HCT116 (cell line): ENCODE measurements at regions not wholly inside any gene's neighbourhood (a gene's known extent, or its start where the extent isn't known, plus 50 kb on each side); places are given as distances from the start of the nearest gene placed in this dataset.

Experiments
- ATAC-seq: fragments of 200-7000 bp; cut with Tn5 transposase; 2 replicates; pipeline ENCODE4 v1.9.1; 2020; ENCODE audit warnings: mild to moderate bottlenecking, moderate library complexity
- BruUV-seq: library from RNA; stranded (reverse); fragments of 400-500 nt; replicated peaks from 2 replicates; lab custom pipeline; 2021; lab: Mats Ljungman, UMichigan
- CTCF ChIA-PET: fragments of 300-600 bp; sonication (Branson Sonifier 250); formaldehyde crosslinking; loops from one replicate; lab custom pipeline; 2021; ENCODE audit warnings: antibody characterized with exemption; lab: Charles Lee
- POLR2A ChIA-PET: fragments of 300-600, 350-600 bp; sonication (Branson Sonifier 250); formaldehyde crosslinking; loops from one replicate; lab custom pipeline; 2021; ENCODE audit warnings: antibody characterized with exemption; lab: Charles Lee
- RAD21 ChIA-PET, 2 experiments: fragments of 300-600 bp; sonication (Branson Sonifier 250); formaldehyde crosslinking; loops; one replicate each; lab custom pipeline; 2023; ENCODE audit warnings: low total read pairs in 2 of 2; ENCODE audit not compliant: uncharacterized antibody in 2 of 2, unreplicated experiment in 2 of 2, low non-redundant PET in 1 of 2; lab: Charles Lee
- DNase-seq: peaks from one replicate; pipeline ENCODE4 v3.0.0-alpha.2; 2010; ENCODE audit warnings: low read depth, low spot score
- H2AFZ ChIP-seq: fragments of 200-600 bp; shearing (Covaris generic), sonication (generic); 2 replicates; pipeline ENCODE4 v1.6.1; 2017; ENCODE audit warnings: low read depth, mixed run types, mixed read lengths, antibody characterized with exemption, low read length; ENCODE audit not compliant: poor library complexity, severe bottlenecking
- H3K27ac ChIP-seq: 2 replicates; pipeline ENCODE4 v1.5.1; 2012; ENCODE audit warnings: low read depth, low read length
- H3K27me3 ChIP-seq: fragments of 200-600 bp; sonication (generic); 2 replicates; pipeline ENCODE4 v1.6.1; 2016; ENCODE audit warnings: mixed run types, low read length, mixed read lengths; ENCODE audit not compliant: insufficient read depth
- H3K36me3 ChIP-seq, 2 experiments: fragments of 200-500 bp in 1 of 2; fragments of 200-600 bp in 1 of 2; sonication (Bioruptor generic) in 1 of 2; sonication (generic) in 1 of 2; 2 replicates each; pipeline versions ENCODE4 v1.5.1 to v1.6.1; 2014 to 2016; ENCODE audit warnings: low read length in 2 of 2, inconsistent platforms in 1 of 2, mixed read lengths in 1 of 2, mixed run types in 1 of 2; ENCODE audit not compliant: insufficient read depth in 2 of 2, control insufficient read depth in 1 of 2
- H3K4me1 ChIP-seq, 2 experiments: fragments of 200-600 bp in 1 of 2; sonication (generic) in 1 of 2; 2 replicates each; pipeline versions ENCODE4 v1.5.1 to v1.6.1; 2012 to 2017; ENCODE audit warnings: low read length in 2 of 2, inconsistent platforms in 1 of 2, mild to moderate bottlenecking in 1 of 2, mixed read lengths in 1 of 2, mixed run types in 1 of 2, moderate library complexity in 1 of 2; ENCODE audit not compliant: insufficient read depth in 2 of 2, control insufficient read depth in 1 of 2
- H3K4me2 ChIP-seq: fragments of 200-600 bp; sonication (generic); 2 replicates; pipeline ENCODE4 v1.6.1; 2017; ENCODE audit warnings: mixed run types, low read length, mixed read lengths
- H3K4me3 ChIP-seq, 2 experiments: fragments of 200-600 bp in 1 of 2; sonication (generic) in 1 of 2; replicated peaks in 1 of 2; 2 replicates each; pipeline ENCODE4 v1.5.1; 2011 to 2016; ENCODE audit warnings: low read length in 2 of 2, control low read depth in 1 of 2, low read depth in 1 of 2, mild to moderate bottlenecking in 1 of 2, mixed read lengths in 1 of 2, mixed run types in 1 of 2
- H3K79me2 ChIP-seq: fragments of 200-600 bp; sonication (generic); 2 replicates; pipeline ENCODE4 v1.6.1; 2017; ENCODE audit warnings: mild to moderate bottlenecking, mixed run types, low read length, moderate library complexity, mixed read lengths; ENCODE audit not compliant: insufficient read depth
- H3K9ac ChIP-seq: fragments of 200-600 bp; sonication (generic); 2 replicates; pipeline ENCODE4 v1.6.1; 2016; ENCODE audit warnings: low read length, mixed read lengths
- H3K9me2 ChIP-seq: fragments of 200-600 bp; sonication (generic), shearing (Covaris generic); 2 replicates; pipeline ENCODE4 v1.6.1; 2017; ENCODE audit warnings: mixed run types, mild to moderate bottlenecking, moderate library complexity; ENCODE audit not compliant: insufficient read depth
- H3K9me3 ChIP-seq, 2 experiments: fragments of 200-500 bp in 1 of 2; fragments of 200-600 bp in 1 of 2; sonication (Bioruptor generic) in 1 of 2; sonication (generic) in 1 of 2; 2 replicates each; pipeline ENCODE4 v1.6.1; 2014 to 2017; ENCODE audit warnings: low read length in 2 of 2, mixed read lengths in 2 of 2, inconsistent platforms in 1 of 2, low read depth in 1 of 2, mild to moderate bottlenecking in 1 of 2, mixed run types in 1 of 2, moderate library complexity in 1 of 2; ENCODE audit not compliant: control insufficient read depth in 1 of 2, insufficient read depth in 1 of 2
- H4K20me1 ChIP-seq: fragments of 200-600 bp; sonication (generic), shearing (Covaris generic); 2 replicates; pipeline ENCODE4 v1.6.1; 2017; ENCODE audit warnings: mixed run types, mild to moderate bottlenecking, moderate library complexity; ENCODE audit not compliant: insufficient read depth
- ATF3 ChIP-seq: IDR thresholded peaks from 2 replicates; pipeline ENCODE4 v1.6.1; 2012
- CBX3 ChIP-seq: IDR thresholded peaks from 2 replicates; pipeline ENCODE4 v1.6.1; 2012; ENCODE audit warnings: low read depth
- CEBPB ChIP-seq: IDR thresholded peaks from 2 replicates; pipeline ENCODE4 v1.6.1; 2012; ENCODE audit warnings: low read depth
- CTCF ChIP-seq, 3 experiments: fragments of 200-600 bp in 1 of 3; sonication (generic) in 1 of 3; IDR thresholded peaks in 2 of 3; conservative IDR thresholded peaks in 1 of 3; 2 replicates each; pipeline ENCODE4 v1.5.1; 2012 to 2017; ENCODE audit warnings: low read depth in 2 of 3, low read length in 2 of 3, antibody characterized with exemption in 1 of 3, borderline replicate concordance in 1 of 3, control low read depth in 1 of 3, mild to moderate bottlenecking in 1 of 3, mixed read lengths in 1 of 3, mixed run types in 1 of 3, moderate library complexity in 1 of 3; ENCODE audit not compliant: insufficient read depth in 1 of 3
- EGR1 ChIP-seq: IDR thresholded peaks from 2 replicates; pipeline ENCODE4 v1.6.1; 2012; ENCODE audit warnings: low read depth
- EZH2phosphoT487 ChIP-seq: fragments of 200-600 bp; IDR thresholded peaks from 2 replicates; pipeline ENCODE4 v1.6.1; 2018; ENCODE audit warnings: antibody characterized with exemption, borderline replicate concordance
- FOSL1 ChIP-seq: IDR thresholded peaks from 2 replicates; pipeline ENCODE4 v1.6.1; 2012; ENCODE audit warnings: low read depth
- JUND ChIP-seq: IDR thresholded peaks from 2 replicates; pipeline ENCODE4 v1.6.1; 2012
- MAX ChIP-seq: IDR thresholded peaks from 2 replicates; pipeline ENCODE4 v1.6.1; 2012
- POLR2A ChIP-seq: IDR thresholded peaks from 2 replicates; pipeline ENCODE4 v1.7.0; 2011; ENCODE audit warnings: borderline replicate concordance; ENCODE audit not compliant: insufficient read depth, insufficient read length; ENCODE audit errors: extremely low read depth
- POLR2AphosphoS5 ChIP-seq: IDR thresholded peaks from 2 replicates; pipeline ENCODE4 v1.6.1; 2011; ENCODE audit warnings: mild to moderate bottlenecking, low read depth, low read length, moderate library complexity
- RAD21 ChIP-seq: IDR thresholded peaks from 2 replicates; pipeline ENCODE4 v1.6.1; 2012; ENCODE audit warnings: low read depth, mild to moderate bottlenecking
- SIN3A ChIP-seq: IDR thresholded peaks from 2 replicates; pipeline ENCODE4 v1.6.1; 2012; ENCODE audit warnings: low read depth
- SP1 ChIP-seq: IDR thresholded peaks from 2 replicates; pipeline ENCODE4 v1.6.1; 2012; ENCODE audit warnings: low read depth
- SRF ChIP-seq: IDR thresholded peaks from 2 replicates; pipeline ENCODE4 v1.6.1; 2012; ENCODE audit warnings: low read depth
- YY1 ChIP-seq: IDR thresholded peaks from 2 replicates; pipeline ENCODE4 v1.6.1; 2011; ENCODE audit warnings: low read length, low read depth, moderate library complexity, mild to moderate bottlenecking; ENCODE audit not compliant: insufficient replicate concordance; ENCODE audit errors: extremely low read depth
- ZBTB33 ChIP-seq: IDR thresholded peaks from 2 replicates; pipeline ENCODE4 v1.6.1; 2011; ENCODE audit warnings: mild to moderate bottlenecking, low read length, moderate library complexity; ENCODE audit not compliant: insufficient replicate concordance; ENCODE audit errors: extremely low read depth
- ZFX ChIP-seq: fragments of 450-650 bp; IDR thresholded peaks from 2 replicates; pipeline ENCODE4 v1.6.1; 2017
- ZNF274 ChIP-seq: fragments of 200-500 bp; sonication (Bioruptor generic); IDR thresholded peaks from 2 replicates; pipeline ENCODE4 v1.6.1; 2014; ENCODE audit warnings: mild to moderate bottlenecking, low read depth, low read length, inconsistent platforms
- intact Hi-C: fragments of 100-400 bp; cut with micrococcal nuclease; formaldehyde crosslinking; loops from 2 replicates; pipeline ENCODE4 v1.10.0; 2022

GRCh38 chr5:117133198-117133597 lies 558.6 kb upstream of the SEMA6A start:
- Histone ChIP-seq H3K4me3 (no peak overlapping the region), H3K9ac (no peak overlapping the region), H3K79me2 (no peaks in the 10 kb centered on the region), H3K4me1 (no peaks in the 10 kb centered on the region), H3K36me3 (no peaks in the 10 kb centered on the region), H3K9me3 (no peaks in the 10 kb centered on the region), H2AFZ (no peak overlapping the region), H3K9me2 (no peaks in the 10 kb centered on the region), H3K27me3 (no peaks in the 10 kb centered on the region), H3K4me2 (no peak overlapping the region)
- ChIA-PET RAD21 (no interaction called here), CTCF (no interaction called here)
- BruUV-seq = no TSS peak
- no peak for ATAC-seq
- TF ChIP-seq ZFX = no peak
- TF ChIP-seq SRF = no peak
- TF ChIP-seq, all 23 proteins: peak for 0
- POLR2A ChIA-PET = no interaction called here
- H4K20me1 ChIP-seq = no peaks in the 10 kb centered on the region
- DNase-seq = no peak
- intact Hi-C loops = no loop called here
- no peak overlapping the region for H3K27ac ChIP-seq

- ChIA-PET POLR2A (no interaction called here), RAD21 (no interaction called here), CTCF (no interaction called here)
- Histone ChIP-seq H3K9me2 (no peaks in the 10 kb centered on the region), H3K27me3 (no peaks in the 10 kb centered on the region), H3K36me3 (no peaks in the 10 kb centered on the region), H3K4me2 (no peak overlapping the region), H3K9ac (no peak overlapping the region), H4K20me1 (no peaks in the 10 kb centered on the region), H2AFZ (no peak overlapping the region), H3K9me3 (no peaks in the 10 kb centered on the region), H3K27ac (no peak overlapping the region), H3K4me1 (no peaks in the 10 kb centered on the region), H3K79me2 (no peaks in the 10 kb centered on the region), H3K4me3 (no peak overlapping the region)
- DNase-seq = no peak
- BruUV-seq = no TSS peak
- intact Hi-C loops = no loop called here
- ATAC-seq = no peak
- TF ChIP-seq FOSL1 (no peak), ZNF274 (no peak), CBX3 (no peak), YY1 (no peak), JUND (no peak), RAD21 (no peak), SP1 (no peak), POLR2A (no peak), SIN3A (no peak), EGR1 (no peak), ATF3 (no peak), CTCF (IDR thresholded peaks at IDR 0.05 in 2 of 3, conservative IDR thresholded peaks at IDR 0.05 in 1 of 3; ENCODE audit: borderline replicate concordance in 1 of 3, insufficient read depth in 1 of 3, low read depth in 2 of 3, low read length in 2 of 3) (no peak), MAX (no peak), EZH2phosphoT487 (no peak), ZBTB33 (no peak), POLR2AphosphoS5 (no peak), CEBPB (no peak), ZFX (no peak)
Measured at GRCh38 chr5:117131876-117132275, 557.3 kb upstream of the SEMA6A start.
